Heart right ventricle (tissue), 16 donors: ENCODE measurements at regions not wholly inside any gene's neighbourhood (a gene's known extent, or its start where the extent isn't known, plus 50 kb on each side); places are given as distances from the start of the nearest gene placed in this dataset.

Experiments
- ATAC-seq, 8 donors: fragments of 200-7000 bp; cut with Tn5 transposase; one replicate each; pipeline ENCODE4 v1.9.1; 2020; ENCODE audit warnings: mild to moderate bottlenecking in 8 of 8, moderate library complexity in 8 of 8, moderate number of reproducible peaks in 1 of 8
- DNase-seq, 2 donors: peaks; one replicate each; pipeline ENCODE4 v3.0.0-alpha.2; 2020
- H3K27ac ChIP-seq, 10 donors: fragments of 200-600 bp; sonication (generic) in 2 of 10; one replicate each; pipeline versions ENCODE4 v1.5.0 to v1.8.0; 2020 to 2022; ENCODE audit warnings: mild to moderate bottlenecking in 3 of 10
- H3K27me3 ChIP-seq, 7 donors: fragments of 200-600 bp; one replicate each; pipeline ENCODE4 v1.8.0; 2021 to 2022; ENCODE audit warnings: mild to moderate bottlenecking in 2 of 7
- H3K36me3 ChIP-seq, 9 donors: fragments of 200-600 bp; sonication (generic) in 1 of 9; one replicate each; pipeline versions ENCODE4 v1.5.0 to v1.8.0; 2020 to 2022; ENCODE audit warnings: mild to moderate bottlenecking in 2 of 9
- H3K4me1 ChIP-seq, 9 donors: fragments of 200-600 bp; sonication (generic) in 1 of 9; one replicate each; pipeline versions ENCODE4 v1.5.0 to v1.8.0; 2020 to 2022; ENCODE audit warnings: mild to moderate bottlenecking in 4 of 9
- H3K4me3 ChIP-seq, 10 donors: fragments of 200-600 bp; sonication (generic) in 2 of 10; one replicate each; pipeline versions ENCODE4 v1.5.0 to v1.8.0; 2020 to 2022; ENCODE audit warnings: mild to moderate bottlenecking in 7 of 10, moderate library complexity in 2 of 10
- H3K9me3 ChIP-seq, 11 donors: fragments of 200-600 bp in 10 of 11; sonication (generic) in 2 of 11; one replicate each; pipeline versions ENCODE4 v1.5.0 to v1.8.0; 2013 to 2022; ENCODE audit warnings: mild to moderate bottlenecking in 2 of 11, control low read depth in 1 of 11, moderate library complexity in 1 of 11
- CTCF ChIP-seq, 9 donors: fragments of 200-600 bp; sonication (generic) in 2 of 9; IDR thresholded peaks; one replicate each; pipeline versions ENCODE4 v1.5.0 to v1.8.0; 2021 to 2022; ENCODE audit warnings: antibody characterized with exemption in 9 of 9, mild to moderate bottlenecking in 5 of 9, moderate library complexity in 1 of 9
- WGBS, 2 donors: extraction: QIAGEN DNeasy Blood & Tissue Kit; methylation state at CpG; one replicate each; pipeline ENCODE4 v1.1.7; 2013; ENCODE audit warnings: inconsistent platforms in 1 of 2; 5-methylcytosine and 5-hydroxymethylcytosine counted together
- intact Hi-C, 10 donors: fragments of 100-400 bp; cut with DNase I; formaldehyde crosslinking; loops; one replicate each; pipeline versions ENCODE4 v1.11.1 to v1.14.2; 2022
- donor health status: Arrhythmogenic right ventricular cardiomyopathy.
- donor health status: ischemic (EF 13 %, LVEDD 7.1; RV severe dilation, severe dysfunction).
- donor health status: healthy with polysubstance abuse.
- donor health status: DM: no; HTN: yes; CAD: no.
- donor health status: DM: no; HTN: no; CAD: no.
- donor health status: ischemic (EF 25% LVEDD 6.9; RV normal size, moderate dysfunction).
- donor health status: ischemic (EF 25% LVEDD 5.7; RV mildly dilated, moderate dysfunction).
- donor health status: healthy.
- donor health status: DM: yes; HTN: yes; CAD: no.
- donor health status: Ischemic cardiomyopathy.
- donor health status: ischemic (EF 35%, LVEDD 5.7; RV mildly dilated, moderate dysfunction).
- donor health status: nonischemic (EF 11% LVEDD 7.7; RV severe dilation, severe dysfunction).
- donor health status: DM: yes; HTN: yes; CAD: no.
- donor health status: PGD.
- donor health status: ischemic (EF 29% LVEDD 5.4; RV normal size, mild dysfunction).
- donor health status: nonischemic (EF 23%, LVEDD 6.1; RV moderate dilation, normal function).

- WGBS, 2 donors, result 96% methylated on average over 2 of the region's 2 CpGs
- TF ChIP-seq CTCF (IDR thresholded peaks at IDR 0.05), result no peak
- intact Hi-C loops, result no loop called here
These were observed 158.9 kb upstream of the TMEM106B start for GRCh38 chr7:12052211-12052610.

GRCh38 chr7:12053561-12053960, 157.5 kb upstream of the TMEM106B start:
- H3K36me3 ChIP-seq, result no peaks in the 10 kb centered on the region
- ATAC-seq (no peak), DNase-seq (no peak)
- no peak overlapping the region for H3K4me3 ChIP-seq
- intact Hi-C loops, result no loop called here
- H3K9me3 ChIP-seq, result peaks cover 0 to 35% (median 11%) of the 10 kb centered on the region in 11 donors
- H3K4me1 ChIP-seq, result no peaks in the 10 kb centered on the region
- no peak overlapping the region for H3K27ac ChIP-seq
- no peak for TF ChIP-seq CTCF (IDR thresholded peaks at IDR 0.05)
- WGBS, 2 donors, result 47 to 65% methylated on average over 5 of the region's 5 CpGs
- no peaks in the 10 kb centered on the region for H3K27me3 ChIP-seq

More at GRCh38 chr7:12052211-12052610, 158.9 kb upstream of the TMEM106B start:
- Histone ChIP-seq H3K9me3 (peaks cover 0 to 21% (median 10%) of the 10 kb centered on the region in 11 donors), H3K4me3 (no peak overlapping the region), H3K27me3 (no peaks in the 10 kb centered on the region), H3K36me3 (no peaks in the 10 kb centered on the region), H3K27ac (no peak overlapping the region), H3K4me1 (no peaks in the 10 kb centered on the region)
- no peak for DNase-seq
- no peak for ATAC-seq

- no peak overlapping the region for H3K4me3 ChIP-seq
- DNase-seq, result no peak
- peaks cover 0 to 37% (median 11%) of the 10 kb centered on the region in 11 donors for H3K9me3 ChIP-seq
- H3K4me1 ChIP-seq, result no peaks in the 10 kb centered on the region
- H3K27ac ChIP-seq, result no peak overlapping the region
- H3K27me3 ChIP-seq, result no peaks in the 10 kb centered on the region
- no peak for TF ChIP-seq CTCF (IDR thresholded peaks at IDR 0.05)
- no peak for ATAC-seq
- intact Hi-C loops, result no loop called here
- H3K36me3 ChIP-seq, result no peaks in the 10 kb centered on the region
These were observed 156.3 kb upstream of the TMEM106B start for GRCh38 chr7:12054830-12055229.

GRCh38 chr7:12056381-12056780, 154.7 kb upstream of the TMEM106B start:
- no peak for DNase-seq
- Histone ChIP-seq H3K9me3 (peaks cover 0 to 37% (median 11%) of the 10 kb centered on the region in 11 donors), H3K4me3 (no peak overlapping the region), H3K36me3 (no peaks in the 10 kb centered on the region), H3K27me3 (no peaks in the 10 kb centered on the region), H3K4me1 (no peaks in the 10 kb centered on the region), H3K27ac (no peak overlapping the region)
- TF ChIP-seq CTCF (IDR thresholded peaks at IDR 0.05), result no peak
- ATAC-seq, result no peak
- intact Hi-C loops, result no loop called here

GRCh38 chr7:12056977-12057376, 154.1 kb upstream of the TMEM106B start:
- ATAC-seq (no peak), DNase-seq (no peak)
- no peaks in the 10 kb centered on the region for H3K36me3 ChIP-seq
- H3K4me1 ChIP-seq, result no peaks in the 10 kb centered on the region
- intact Hi-C loops, result no loop called here
- no peak for TF ChIP-seq CTCF (IDR thresholded peaks at IDR 0.05)
- H3K9me3 ChIP-seq, result peaks cover 0 to 37% (median 11%) of the 10 kb centered on the region in 11 donors
- 76 to 81% methylated on average over 2 of the region's 2 CpGs for WGBS, 2 donors
- H3K27ac ChIP-seq, result no peak overlapping the region
- H3K4me3 ChIP-seq, result no peak overlapping the region
- no peaks in the 10 kb centered on the region for H3K27me3 ChIP-seq
